GM12874 (cell line): ENCODE measurements at regions not wholly inside any gene's neighbourhood (a gene's known extent, or its start where the extent isn't known, plus 50 kb on each side); places are given as distances from the start of the nearest gene placed in this dataset.

Experiments
- TF ChIP-seq, protein P1 (sequence below): IDR thresholded peaks from 2 replicates; pipeline ENCODE4 v1.5.1; 2011; ENCODE audit warnings: low read depth, mild to moderate bottlenecking, control low read depth, low read length, moderate library complexity; ENCODE audit not compliant: insufficient read depth

DNA sequence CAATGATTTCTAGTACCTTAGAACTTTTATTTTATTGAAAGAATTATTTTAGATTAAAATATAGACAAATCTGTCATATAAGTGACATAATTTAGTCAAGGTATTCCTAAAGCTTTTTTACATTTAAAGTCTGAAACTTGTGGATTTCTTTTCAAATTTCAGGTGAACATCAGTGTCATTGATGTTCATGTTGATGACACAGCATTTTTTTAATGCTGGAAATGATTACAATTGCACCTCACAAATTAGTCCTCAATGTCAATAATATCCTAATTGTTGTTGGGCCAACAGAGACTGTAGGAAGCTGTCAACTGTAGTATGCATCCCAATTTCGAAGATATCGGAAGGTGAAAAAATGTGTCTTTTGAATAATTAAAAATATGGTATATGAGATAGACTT lies 214.4 kb upstream of the ARL4C start:
- TF ChIP-seq, protein P1, sequence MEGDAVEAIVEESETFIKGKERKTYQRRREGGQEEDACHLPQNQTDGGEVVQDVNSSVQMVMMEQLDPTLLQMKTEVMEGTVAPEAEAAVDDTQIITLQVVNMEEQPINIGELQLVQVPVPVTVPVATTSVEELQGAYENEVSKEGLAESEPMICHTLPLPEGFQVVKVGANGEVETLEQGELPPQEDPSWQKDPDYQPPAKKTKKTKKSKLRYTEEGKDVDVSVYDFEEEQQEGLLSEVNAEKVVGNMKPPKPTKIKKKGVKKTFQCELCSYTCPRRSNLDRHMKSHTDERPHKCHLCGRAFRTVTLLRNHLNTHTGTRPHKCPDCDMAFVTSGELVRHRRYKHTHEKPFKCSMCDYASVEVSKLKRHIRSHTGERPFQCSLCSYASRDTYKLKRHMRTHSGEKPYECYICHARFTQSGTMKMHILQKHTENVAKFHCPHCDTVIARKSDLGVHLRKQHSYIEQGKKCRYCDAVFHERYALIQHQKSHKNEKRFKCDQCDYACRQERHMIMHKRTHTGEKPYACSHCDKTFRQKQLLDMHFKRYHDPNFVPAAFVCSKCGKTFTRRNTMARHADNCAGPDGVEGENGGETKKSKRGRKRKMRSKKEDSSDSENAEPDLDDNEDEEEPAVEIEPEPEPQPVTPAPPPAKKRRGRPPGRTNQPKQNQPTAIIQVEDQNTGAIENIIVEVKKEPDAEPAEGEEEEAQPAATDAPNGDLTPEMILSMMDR = no peak

DNA sequence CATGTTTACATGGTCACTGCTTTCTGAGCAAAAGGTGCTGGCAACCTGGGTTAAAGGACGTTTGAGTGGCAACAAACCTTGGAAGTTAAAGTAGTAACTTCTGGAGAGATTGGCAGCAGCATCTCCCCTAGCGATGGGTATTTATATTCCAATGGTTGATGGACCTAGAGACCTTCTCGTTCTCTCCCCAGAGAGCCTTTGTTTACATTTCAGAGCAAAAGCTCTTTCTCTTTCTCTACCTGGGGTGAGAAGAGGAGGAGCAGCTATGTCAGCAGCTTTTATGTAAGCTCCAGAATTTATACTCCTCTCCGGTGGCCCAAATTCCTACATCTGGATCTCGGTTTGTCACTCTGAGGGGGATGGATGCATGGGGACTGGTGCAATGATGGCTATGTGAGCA lies 213.7 kb upstream of the ARL4C start:
- TF ChIP-seq, protein P1 = no peak

DNA sequence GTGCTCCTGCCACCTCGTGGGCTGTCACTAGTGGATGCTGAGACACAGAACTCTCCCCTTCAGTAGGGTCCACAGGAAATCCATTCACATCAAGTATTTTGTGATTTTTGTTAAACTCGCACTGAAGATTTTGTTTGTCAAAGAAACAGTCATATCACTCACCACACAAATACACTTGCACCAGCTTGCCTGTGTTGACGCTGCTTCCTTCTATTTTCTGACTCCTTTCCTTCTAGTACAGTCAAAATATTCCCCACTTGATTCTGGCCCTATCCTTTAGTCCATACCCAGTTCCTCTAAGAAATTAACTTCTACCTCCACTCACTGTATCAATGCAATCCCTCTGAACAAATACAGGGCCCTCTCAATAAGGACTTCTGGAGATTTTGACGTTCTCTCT lies 213.2 kb upstream of the ARL4C start:
- TF ChIP-seq, protein P1 = no peak

DNA sequence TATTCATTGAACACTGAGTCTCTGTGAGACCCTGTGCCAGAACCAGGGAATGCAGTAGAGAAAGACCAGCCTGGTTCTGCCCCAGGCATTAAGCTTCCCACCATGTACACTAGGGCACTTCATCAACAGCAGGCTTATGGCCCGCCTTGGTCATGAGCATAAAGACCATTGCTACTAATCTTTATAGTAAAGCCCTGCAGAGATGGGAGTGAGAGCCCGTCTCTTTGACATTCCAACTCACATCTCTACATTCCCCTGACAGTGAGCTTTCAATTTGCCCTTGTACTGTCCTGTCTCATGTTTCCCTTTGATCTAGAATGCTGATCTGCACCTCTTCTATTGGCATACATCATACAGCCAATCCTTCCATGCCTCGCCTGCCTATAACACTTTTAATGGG lies 211.8 kb upstream of the ARL4C start:
- TF ChIP-seq, protein P1 = no peak

DNA sequence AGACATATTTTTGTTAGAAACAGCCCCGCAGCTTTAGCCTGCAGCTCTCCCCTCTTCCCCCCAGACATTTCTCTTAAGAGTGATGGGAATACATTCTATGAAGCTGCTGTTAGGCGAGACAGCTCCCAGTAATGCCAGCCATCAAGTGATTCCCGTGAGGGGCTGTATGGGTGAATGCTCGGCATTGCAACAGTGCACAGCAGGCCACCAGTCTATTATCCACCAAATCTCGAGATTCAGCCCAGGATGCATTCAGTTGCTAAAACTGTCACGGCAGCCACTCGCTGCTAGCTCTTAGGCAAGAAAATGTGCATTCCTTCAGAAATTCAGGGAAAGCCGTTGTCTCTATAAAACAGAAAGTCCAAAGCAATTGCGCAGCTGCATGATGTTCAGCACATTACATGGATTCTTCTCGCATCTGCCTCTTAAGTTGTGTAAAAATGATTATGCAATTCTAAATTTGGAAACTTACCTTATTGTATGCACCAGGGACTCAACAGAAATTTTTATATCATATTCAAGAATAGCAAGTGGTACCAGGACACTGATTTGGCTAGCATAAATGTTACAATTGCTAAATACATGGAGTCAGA lies 211.3 kb upstream of the ARL4C start:
- TF ChIP-seq, protein P1 = no peak

DNA sequence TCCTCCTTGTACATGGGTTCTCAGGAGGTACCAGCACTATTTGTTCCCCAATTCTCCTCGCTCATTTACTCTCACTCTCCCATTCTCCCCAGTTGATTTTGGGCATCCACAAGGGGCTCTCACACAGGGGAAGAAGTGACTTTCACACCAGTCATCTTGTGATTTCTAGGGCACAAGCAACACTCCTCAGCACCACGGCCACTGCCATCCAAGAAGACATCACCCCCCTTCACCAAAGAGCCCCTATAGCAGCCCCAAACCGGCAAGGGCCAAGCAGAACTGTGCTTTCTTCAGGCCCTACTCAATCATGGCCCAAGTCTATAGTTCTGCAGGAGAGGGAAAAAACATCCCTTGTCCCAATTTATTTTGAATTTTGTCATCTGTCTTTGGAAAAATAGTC lies 209.2 kb upstream of the ARL4C start:
- TF ChIP-seq, protein P1 = no peak

DNA sequence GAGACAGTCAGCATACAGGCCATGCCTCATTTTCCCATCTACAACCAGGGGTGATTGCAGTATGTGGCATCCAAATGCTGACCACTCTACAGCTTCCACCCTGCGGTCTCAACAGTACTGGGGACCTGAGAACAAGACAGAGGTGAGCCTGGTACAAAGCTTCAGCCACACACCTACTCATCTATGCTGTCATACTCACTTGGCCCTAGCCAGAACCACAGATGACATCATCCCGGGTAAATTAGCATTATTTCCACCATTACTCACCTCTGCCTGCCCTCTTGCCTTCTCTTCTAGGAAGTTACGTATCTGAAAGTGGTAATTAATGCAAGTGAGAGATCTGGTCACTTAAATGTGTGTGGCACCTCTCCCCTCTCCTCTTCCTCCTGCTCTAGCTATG lies 208.2 kb upstream of the ARL4C start:
- TF ChIP-seq, protein P1 = no peak

DNA sequence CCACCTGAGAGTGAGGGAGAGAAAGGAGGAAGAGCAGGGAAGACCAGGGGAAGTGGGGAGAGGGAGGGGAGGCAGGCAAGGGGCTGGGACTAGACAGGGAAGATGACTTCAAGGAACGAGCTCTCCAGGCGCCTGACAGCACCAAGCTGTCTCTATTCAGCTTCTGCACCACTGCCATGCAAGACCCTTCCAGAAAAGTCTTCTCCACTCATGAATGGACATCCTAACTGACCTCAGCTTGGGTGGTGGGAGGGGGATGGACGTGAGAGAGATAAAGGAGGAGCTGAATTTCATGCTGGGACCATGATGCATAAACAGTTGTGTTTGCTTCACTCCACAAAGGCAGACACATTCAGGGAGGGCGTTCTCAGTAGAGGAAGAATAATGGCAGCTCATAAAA lies 206.4 kb upstream of the ARL4C start:
- TF ChIP-seq, protein P1 = no peak
